Islet of Langerhans (tissue), 1 donor: ENCODE measurements at regions not wholly inside any gene's neighbourhood (a gene's known extent, or its start where the extent isn't known, plus 50 kb on each side); places are given as distances from the start of the nearest gene placed in this dataset.
A peak's percentile ranks its signal among the peaks of the same experiment; 100 is the strongest.

ENCODE experiments used
- FAIRE-seq: peaks from one replicate; lab custom pipeline; 2011; peaks lifted over from hg19 to GRCh38; lab: Jason Lieb, UNC

DNA sequence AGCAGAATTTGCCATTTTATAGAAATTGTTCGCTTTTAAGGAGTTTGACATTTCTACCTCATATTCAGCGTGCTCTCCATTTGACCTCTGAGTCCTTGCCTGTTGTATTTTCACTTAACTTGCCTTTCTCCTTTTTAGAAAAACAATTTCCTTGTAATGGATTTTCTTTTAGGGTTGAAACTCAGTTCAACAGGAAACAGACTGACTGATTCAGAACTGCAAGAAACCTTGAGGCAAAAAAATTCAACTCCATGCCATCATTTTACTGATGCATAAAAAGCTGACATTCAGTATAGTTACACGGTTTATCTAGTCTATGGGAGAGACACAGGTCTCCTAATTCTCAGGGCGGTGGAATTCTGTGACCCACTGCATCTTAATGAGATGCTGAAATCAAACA, 59.8 kb downstream of the MRPS30 start:
- FAIRE-seq, result no peak

DNA sequence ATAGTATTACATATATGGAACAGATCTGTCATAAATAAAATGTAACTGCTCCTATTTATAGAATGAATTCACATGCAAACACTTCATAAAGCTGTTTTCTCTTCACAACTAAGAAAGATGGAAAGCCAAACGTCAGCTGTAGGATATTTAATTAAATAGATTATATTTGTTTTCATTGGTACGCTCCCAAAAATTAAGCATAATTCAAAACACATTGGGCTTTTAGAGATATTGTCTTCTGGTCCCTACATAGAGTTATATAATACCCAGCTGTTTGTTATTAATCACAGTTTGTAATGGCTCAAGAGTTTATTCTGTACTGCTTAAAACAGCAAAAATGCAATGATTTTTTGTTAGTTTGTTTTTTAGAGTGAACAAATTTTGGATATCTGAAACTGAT, 61.2 kb downstream of the MRPS30 start:
- FAIRE-seq, result no peak

DNA sequence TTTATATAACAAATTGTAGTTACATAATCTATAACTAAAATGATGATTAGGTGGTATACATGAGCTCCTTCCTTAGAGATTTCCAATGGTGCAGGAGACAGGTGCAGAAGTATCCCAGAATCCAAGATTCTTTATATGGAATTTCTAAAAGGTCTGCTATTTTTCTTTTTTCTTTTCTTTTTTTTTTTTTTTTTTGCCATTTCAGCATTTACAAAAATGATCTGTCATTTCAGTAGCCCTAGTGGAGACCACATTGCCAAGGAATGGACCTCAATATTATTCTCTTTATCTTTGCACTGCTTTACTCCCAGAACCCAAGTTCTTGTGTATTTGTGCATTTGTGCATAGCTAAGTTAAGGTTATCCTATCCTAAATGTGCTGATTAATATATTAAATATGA, 61.7 kb downstream of the MRPS30 start:
- no peak for FAIRE-seq

DNA sequence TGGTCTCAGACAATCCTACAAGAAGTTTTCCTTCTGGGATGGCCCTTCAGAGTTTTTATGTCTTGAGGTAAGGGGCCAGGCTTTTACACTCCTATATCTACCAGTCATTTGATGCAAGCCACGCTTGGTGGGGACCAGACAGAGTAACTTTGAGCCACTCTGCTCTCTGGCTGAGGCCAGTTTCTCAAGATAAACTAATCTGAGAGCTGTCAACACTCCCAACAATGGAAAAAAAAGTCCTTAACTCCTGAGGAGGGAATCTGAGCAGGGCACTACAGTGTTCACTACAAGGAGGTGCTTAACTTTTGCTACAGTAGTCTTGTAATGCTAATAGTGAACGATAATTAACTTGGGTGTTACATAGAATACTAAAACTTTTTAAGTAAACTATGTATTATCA, 62.7 kb downstream of the MRPS30 start:
- no peak for FAIRE-seq

DNA sequence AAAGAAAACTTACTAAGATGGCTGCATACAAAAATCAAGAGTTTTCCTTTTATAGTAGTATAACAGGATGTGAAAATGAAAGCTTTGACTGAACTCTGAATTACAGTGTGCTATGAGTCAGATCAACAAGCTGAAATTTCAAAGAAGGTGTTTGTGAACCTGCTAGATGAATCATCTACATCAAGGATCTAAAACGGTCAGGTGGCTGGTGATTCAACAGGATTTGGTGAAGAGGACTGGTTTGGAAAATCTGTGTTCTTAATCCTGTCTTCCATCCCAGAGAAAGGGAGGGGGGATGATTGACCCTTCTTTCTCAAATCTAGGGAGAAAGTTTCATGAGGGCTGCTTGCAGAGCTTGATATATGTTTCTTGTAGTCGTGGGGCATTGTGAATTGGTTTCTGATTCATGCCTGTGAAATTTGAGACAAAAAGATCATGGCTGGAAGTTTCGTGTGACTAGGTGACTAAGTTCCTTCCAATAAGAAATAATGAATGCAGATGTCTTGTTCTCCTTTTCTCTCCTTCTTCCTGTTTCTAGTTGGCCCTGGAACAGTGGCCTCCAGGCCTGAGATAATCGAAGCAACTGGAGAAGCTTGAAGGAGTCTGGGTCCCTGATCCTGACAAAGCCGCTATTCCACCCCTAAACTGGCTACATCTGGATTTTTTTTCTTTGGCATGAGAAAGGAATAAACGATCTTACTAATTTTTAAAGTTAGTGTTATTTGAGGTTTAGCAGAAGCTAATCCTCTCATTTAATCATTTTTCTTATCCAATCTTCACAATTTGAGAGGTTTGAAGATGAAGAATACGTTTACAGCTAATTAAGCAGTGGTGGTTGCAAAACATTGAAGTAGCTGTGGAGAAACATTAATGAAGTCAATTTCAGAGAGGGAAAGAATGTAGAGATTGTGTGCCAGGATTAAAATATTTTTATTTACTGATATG, 67.2 kb downstream of the MRPS30 start:
- peak; percentile 99 for FAIRE-seq

DNA sequence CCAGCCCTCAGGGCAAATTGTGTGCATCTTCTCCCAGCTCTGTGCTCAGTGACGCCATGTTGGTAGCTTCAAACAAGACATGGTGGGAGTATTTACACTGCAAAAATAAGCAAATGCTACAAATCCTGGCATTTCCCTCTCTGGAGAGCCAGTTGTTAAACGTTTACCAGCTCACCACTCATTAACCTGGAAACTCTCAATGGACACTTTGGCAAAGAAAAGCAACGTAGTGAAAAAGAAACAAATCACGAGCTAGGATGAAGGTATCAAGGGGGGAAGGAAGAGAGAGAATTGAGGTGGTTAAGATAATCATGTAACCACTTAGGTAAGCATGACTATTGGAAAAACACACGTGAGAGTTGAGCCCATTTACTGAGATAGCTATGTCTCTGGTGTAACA, 72.5 kb downstream of the MRPS30 start:
- FAIRE-seq, result peak; percentile 24

DNA sequence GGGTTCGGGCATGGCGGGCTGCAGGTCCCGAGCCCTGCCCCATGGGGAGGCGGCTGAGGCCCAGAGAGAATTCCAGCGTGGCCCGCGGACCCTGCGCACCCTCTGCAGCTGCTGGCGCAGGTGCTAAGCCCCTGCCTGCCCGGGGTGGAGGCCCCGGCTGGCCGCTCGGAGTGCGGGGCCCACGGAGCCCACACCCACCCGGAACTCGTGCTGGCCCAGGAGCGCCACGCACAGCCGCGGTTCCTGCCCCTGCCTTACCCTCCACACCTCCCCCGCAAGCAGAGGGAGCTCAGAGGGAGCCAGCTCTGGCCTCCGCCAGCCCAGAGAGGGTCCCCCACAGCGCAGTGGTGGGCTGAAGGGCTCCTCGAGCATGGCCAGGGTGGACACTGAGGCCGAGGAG, 75.3 kb downstream of the MRPS30 start:
- no peak for FAIRE-seq

DNA sequence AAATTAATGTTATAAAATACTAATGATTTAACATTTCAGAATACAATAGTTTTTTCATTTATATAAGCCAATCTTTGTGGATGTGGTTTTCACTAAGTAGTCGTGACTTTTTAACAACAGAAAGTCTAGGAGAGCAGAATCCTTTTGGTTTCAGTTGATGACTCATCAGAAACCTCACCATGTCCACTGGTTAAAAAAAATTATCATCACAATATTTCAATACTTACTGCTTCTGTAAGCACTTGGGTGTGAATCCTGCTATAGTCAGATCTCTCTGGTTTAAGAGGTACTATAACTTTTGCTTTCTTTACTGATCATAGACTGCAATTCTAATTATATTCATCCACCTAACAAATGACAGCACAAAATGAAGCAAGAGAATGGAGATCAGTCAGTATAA, 77.2 kb downstream of the MRPS30 start:
- FAIRE-seq, result no peak

DNA sequence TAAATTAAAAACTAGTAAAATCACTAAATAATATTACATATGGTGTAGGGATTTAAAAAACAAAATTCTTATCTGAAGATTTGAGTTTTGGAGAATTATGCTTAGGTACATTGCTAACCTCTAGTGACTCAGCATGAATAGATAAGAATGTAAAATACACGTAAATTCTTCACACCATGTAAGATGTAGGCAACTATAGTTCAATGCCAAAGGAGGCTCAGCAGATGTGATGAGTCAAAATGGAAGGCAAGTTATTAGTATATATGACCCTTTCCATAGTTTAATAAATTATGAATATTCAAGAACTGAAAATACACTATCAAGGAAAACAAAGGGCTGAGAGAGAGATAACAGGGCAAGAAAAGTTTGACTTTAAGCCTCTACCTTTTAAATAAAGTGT, 79.0 kb downstream of the MRPS30 start:
- FAIRE-seq, result no peak

DNA sequence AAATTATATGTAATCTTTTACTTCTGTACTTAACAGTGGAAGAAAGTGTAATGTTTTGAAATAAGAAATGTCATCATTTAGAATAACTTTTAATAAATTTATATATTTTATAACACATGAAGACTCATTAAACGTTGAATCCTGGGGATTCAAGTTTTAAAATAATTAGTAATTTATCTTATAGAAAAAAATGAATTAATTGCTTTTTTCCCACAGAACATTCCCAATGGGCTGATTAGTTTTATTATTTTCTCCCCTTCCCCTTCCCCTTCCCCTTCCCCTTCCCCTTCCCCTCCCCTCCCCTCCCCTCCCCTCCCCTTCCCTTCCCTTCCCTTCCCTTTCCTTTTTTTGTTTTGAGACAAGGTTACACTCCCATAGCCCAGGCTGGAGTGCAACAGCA, 79.7 kb downstream of the MRPS30 start:
- no peak for FAIRE-seq

DNA sequence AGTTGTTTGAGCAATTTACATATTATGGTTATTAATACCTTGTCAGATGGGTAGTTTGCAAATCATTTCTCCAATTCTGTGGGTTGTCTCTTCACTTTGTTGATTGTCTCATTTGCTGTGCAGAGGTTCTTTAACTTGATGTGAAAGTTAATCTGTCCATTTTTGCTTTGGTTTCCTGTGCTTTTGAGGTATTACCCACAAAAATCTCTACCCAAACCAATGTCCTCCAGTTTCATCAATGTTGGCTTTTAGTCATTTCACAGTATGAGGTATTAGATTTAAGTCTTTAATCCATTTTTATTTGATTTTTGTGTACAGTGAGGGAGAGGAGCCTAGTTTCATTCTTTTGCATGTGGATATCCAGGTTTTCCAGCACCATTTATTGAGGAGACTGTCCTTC, 82.4 kb downstream of the MRPS30 start:
- no peak for FAIRE-seq

DNA sequence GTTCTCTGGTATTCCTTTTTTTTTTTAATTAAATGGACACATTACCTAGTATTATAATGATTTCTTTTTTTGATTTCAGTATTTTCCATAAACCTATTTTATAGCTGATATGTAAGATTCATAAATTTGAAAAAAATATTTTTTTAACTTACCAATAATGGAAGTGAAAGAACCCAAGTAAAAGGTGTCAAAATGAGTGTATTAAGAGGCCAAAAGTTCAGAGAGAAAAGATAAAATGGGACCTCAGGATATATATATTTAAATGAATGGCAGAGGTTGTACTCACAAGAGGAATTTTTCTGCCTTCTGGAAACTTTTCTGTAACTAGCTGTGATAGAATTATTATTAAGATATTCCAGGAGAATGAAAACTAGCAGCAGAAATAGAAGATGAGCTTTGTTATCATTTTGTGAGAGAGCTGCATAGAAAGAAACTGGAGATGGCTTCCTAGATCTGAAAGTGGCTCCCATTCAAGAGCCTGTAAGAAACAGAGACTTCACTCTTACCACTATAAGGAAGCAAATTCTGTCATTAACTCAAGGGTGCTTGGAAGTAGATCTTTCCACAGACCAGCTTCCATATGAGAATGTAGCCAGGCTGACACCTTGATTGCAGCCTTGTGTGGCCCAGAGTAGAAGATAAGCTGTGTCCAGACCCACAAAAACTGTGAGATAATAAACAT, 91.7 kb downstream of the MRPS30 start:
- no peak for FAIRE-seq

DNA sequence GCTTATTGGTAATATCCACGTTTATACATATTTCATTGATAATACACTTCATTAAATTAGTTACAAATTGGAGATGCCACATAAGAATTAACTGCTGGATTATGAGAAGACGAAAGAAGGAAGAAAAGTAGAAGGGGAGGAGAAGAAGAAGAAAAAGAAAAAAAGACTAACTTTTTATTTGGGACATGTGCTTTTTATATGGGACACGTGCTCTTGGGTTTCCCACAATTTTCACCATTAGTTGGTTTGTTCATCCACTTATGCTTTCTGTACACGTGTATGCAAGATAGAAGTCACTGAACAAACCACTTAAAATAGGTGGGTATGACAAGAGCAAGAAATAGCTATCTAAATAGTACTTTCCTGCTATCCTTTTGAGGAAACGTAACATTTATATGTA, 98.6 kb downstream of the MRPS30 start:
- FAIRE-seq, result no peak

DNA sequence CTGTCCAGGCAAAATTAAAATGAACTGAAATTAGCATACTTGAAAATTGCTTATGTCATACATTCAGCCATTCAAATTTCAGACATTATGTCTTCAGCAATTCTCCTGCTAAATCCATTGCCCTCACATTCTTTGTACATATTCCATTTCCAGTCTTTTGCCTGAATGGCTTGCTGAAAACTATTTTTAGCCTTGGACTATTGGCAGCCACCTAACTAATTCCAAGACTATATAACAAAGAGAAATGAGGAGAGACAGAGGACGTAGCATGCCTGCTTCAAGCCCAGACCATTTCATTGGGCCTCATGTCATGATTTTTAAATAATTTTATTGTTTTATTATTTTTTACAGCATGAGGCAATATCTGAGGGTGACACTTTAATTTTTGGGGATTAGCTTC, 100.3 kb downstream of the MRPS30 start:
- FAIRE-seq, result no peak

DNA sequence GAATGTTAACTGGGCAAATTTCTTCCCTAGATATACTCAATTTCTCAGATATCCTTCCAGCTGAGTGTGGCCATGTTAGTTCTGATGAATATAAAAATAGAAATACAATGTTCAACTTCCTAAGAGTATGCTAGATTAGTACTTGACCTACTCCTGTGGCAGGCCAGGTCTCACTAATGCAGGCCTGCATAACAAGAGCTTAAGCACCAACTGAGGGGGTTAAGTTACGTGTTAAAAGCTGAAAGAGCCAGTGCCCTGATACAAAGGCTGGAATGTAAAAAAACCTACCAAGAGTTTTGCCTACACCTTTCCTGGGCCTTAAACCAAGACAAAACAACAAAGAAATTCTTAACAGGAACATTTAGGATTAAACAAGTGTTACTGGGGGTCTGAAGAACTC, 102.8 kb downstream of the MRPS30 start:
- FAIRE-seq, result no peak

DNA sequence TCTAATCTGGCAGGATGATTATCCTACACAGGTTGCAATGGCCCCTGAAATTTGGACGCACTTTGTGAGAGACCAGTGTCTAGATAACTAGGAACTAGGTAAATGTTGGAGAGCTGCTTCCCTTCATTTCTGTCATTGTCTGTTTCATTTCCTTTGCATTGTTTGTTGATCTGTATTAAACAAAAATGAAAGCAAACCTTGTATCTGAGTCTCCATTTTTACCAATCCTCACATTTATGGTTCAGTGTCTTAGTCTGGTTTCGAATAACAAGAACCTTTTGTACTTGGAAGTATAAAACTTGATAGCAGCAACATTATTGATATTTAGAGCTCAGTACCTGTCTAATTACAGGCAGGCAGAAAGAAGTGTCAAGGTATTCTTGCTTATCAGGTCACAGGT, 105.5 kb downstream of the MRPS30 start:
- no peak for FAIRE-seq

DNA sequence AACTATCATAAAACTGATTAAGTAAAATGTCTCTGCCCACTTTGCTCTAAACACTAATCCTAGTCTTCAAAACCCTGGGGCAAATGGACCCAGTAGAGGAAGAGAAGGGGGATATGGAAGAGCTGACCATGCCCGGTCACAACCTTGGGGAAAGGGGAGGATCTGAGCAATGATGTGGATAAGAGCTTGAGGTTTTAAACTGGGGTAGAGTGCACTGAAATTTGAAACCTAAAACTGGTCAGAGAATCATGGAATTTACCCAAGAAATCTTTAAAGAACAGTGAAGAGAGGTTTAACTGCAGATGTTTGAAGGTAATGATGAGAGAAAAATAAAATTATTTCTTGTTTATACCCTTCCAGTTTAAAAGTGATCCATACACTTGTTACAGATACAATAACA, 110.8 kb downstream of the MRPS30 start:
- FAIRE-seq, result no peak

DNA sequence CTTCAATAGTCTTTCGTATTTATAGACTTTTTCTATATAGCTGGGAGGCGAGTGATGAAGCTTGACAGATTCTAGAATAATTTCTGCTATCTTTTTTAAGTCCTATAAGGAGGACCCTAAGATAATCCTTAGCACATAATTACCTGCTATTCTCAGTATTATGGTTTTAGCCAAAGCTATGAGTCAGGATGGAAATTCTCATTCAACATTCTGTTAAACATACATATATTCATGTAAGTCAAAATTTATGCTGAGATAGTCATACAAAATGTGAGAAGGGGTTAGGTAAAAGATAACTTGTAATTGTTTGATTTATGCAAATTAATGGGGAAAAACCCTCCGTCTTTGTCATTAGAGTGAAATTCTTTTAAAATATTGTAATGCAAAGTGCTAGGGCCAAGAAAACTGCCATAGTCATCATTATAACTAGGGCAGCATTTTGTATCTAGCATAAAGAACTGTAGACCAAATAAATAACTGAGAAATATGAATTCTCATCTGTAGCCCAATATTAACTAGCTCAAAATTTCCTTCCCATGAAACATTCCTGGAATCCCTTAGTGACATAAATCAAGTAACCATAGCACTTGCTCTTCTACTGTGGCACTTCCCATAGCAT, 118.5 kb downstream of the MRPS30 start:
- FAIRE-seq, result no peak

DNA sequence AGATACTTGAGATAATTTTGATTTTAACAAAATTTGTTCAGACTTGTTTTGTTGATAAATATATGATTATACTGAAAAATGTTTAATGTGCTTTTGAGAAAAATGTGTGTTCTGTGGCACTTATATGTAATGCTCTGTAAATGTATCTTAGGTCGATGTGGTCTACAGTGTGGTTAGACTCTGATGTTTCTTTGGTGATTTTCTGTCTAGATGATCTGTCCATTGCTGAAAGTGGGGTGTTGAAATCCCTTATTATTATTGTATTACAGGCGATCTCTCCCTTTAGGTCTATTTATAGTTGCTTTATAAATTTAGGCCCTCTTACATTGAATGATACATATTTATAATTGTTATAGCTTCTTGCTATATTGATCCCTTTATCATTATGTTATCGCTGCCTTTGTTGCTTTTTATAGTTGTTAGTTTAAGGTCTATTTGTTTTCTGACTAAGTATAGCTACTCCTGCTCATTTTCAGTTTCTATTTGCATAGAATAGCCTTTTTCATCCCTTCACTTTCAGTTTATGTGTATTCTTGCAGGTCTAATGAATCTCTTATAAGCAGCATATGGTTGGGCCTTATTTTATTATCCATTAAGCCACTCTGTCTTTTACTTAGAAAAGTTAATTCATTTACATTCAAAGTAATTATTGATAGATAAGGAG, 124.3 kb downstream of the MRPS30 start:
- FAIRE-seq, result no peak

DNA sequence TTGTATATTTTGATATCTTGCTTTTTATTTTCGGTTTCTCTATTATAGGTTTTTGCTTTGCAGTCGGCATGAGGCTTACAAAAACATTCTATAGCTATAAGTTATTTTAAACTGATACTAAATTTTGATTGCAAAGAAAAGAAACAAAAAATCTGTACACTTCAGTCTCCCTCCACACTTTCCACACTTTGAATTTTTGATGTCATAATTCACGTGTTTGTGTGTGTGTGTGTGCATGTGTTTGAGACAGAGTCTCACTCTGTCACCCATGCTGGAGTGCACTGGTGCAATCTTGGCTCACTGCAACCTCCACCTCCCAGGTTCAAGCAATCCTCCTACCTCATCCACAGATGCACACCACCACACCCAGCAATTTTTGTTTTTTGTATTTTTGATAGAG, 124.9 kb downstream of the MRPS30 start:
- no peak for FAIRE-seq

DNA sequence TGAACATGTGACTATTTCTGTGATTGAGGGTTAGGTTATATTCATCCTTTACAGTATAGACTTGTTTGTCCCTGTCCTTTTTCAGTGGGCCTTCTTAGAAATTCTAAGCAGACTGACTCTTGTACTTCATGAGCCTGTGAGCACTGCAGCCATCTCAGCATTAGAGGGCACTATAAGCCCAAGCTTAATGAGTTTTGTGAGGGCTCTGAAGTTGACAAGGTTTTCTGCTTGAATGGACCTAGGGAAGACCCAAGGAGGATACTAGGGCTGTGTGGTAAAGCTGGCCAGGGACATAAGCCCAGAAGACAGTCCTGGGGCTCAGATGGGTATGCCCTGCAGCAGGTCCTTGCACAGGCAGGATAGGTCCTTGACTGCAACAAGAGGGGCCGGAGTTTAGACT, 126.5 kb downstream of the MRPS30 start:
- no peak for FAIRE-seq

DNA sequence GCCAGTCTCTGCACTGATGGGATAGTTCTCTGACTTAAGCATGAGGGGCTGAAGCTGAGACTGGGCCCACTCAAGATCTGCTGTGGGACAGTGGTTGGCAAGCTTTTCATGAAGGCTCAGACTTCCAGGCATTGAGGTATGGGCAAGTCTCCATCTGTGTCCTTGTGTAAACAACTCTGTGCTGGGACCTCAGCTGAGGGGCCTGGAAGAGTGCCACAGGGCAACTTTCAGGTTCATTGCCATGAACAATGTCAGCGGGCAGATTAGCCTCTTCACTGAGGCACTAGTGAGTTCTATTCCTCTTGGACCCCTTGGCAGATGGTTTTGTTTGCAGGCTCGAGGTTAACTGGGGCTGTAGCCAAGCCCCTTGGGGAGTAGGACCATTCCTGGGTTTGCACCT, 127.1 kb downstream of the MRPS30 start:
- no peak for FAIRE-seq

DNA sequence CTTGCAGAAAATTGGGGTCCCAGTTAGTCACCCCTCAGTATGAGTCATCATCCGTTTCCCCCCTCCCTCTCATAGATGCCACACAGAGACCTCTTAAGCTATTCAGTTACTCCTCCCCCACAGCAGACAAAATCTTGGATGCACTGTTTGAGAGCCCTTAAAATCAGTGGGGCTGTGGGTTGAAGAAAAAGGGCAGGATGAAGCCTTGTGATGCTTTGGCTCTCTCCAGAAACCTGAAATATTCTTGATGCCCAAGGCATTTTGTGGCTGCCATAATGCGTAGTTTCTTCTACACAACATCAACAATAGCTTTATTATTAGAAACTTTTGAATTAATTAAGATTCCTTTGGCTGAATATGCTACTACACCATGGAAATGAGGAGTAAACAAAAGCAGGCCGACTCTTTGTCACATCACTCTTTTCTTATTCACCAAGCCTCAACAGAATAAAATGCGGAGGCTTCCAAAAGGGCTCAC, 133.8 kb downstream of the MRPS30 start:
- FAIRE-seq, result no peak
